Embryonic facial prominence (tissue), 1 donor: ENCODE measurements at regions not wholly inside any gene's neighbourhood (a gene's known extent, or its start where the extent isn't known, plus 50 kb on each side); places are given as distances from the start of the nearest gene placed in this dataset.

Experiments used
- DNase-seq: peaks from one replicate; pipeline ENCODE4 v3.0.0-alpha.2; 2016; ENCODE audit errors: extremely low spot score

DNA sequence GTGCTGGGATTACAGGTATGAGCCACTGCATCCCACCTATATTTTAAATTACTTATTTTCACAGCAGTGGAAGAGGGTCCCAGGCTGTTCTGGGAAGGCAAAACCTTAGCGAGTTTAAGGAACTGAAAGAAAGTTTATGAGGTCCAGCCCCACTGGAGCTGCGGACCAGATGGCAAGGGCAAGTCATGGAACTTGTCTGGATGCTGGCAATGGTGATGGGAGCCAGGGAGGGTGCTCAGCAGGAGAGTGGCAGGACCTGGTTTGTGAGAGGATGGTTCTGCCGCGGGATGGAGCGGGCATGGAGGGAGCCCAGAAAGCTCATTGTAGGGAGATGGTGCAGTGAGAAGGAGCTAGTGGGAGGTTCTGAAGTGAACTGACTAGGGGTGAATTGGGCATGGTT lies 50.6 kb upstream of the SLC45A1 start:
- DNase-seq, result no peak

- no peak for DNase-seq
Observed at GRCh38 chr1:8266436-8267165, 51.3 kb upstream of the SLC45A1 start.

- DNase-seq, result no peak
Observed at GRCh38 chr1:8263791-8264190, 54.1 kb upstream of the SLC45A1 start.

DNA sequence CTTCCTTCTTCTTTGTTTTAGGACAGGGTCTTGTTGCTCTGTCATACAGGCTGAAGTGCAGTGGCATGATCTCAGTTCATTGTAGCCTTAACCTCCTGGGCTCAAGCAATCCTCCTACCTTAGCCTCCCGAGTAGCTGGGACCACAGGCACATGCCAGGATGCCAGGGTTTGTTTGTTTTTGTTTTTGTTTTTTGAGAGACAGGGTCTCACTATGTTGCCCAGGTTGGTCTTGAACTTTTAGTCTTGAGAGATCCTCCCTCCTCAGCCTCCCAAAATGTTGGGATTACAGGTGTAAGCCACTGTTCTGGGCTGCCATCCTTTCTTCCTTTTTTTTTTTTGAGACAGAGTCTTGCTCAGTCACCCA lies 56.5 kb upstream of the SLC45A1 start:
- no peak for DNase-seq

DNA sequence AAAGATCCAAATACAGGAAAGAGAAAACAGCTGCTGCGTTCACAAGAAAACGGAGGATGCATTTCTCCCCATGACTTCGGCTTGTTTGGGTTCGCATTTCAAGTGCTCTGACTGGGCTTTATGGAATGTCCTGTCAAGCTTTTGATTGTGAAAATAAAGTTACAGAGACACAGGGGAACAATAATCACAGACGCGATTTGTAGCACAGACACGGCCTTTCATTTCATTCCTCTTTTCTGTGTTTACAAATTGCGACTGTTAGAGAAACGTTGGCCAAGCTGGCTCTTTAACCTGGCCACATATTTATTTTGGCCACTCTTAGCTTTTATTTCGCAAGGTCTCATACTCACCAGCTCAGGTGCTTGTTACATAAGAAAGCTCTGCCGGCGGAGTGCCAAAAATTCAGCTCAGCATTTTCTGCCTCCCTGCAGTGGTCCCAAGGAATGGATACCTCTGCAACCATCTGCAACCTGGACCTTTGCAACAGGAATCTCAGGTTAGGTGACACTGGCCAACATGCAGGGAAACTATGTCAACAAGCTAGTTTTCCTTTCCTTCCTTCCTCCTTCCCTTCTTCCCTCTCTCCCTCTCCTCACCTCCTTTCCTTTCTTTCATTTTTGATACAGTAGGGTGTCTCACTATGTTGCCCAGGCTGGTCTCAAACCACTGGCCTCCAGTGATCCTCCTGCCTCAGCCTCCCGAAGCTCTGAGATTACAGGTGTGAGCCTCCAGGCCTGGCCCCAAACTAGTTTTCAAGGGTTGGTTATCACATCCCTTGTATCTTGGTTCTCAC lies 58.2 kb upstream of the SLC45A1 start:
- DNase-seq, result no peak

DNA sequence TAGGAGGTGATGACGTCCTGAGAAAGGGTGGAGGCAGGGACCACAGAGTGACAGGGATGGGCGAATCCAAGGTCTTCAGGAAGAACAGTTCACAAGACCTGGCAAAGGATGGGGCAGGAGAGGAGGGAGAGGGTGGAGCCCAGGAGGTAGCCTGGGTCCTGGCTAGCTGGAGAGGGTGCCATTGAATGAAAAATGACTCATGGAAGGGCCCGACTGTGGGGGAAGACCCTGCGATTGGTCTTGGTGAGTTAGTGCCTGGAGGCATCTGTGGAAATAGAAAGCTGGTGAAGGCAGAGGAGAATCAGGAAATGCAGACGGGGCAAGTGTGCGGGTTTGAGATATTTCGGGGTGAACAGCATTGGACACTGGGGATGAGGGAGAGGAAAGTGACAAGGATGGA lies 60.3 kb upstream of the SLC45A1 start:
- DNase-seq, result no peak

DNA sequence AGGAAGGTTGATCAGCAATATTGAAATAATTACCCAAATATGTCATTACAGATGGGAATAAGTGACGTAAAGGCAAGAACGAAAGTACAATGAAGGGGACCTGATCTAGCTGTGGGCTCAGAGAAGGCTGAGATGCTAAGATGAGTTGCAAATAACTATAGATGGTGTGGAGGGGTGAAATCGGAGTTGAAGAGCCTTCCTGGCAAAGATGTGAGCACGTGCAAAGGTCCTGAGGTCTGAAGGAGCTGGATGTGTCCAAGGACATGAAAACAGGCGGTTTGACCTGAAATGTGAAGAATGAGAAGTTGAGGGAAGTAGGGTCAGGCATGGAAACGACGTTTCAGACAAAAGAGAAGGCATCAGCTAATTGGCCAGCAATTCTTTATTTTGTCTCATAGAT lies 61.6 kb upstream of the SLC45A1 start:
- no peak for DNase-seq

- no peak for DNase-seq
Observed at GRCh38 chr1:8255712-8256111, 62.2 kb upstream of the SLC45A1 start.

GRCh38 chr1:8252266-8252951 lies 65.5 kb upstream of the SLC45A1 start:
- no peak for DNase-seq

GRCh38 chr1:8251635-8252034 lies 66.3 kb upstream of the SLC45A1 start:
- no peak for DNase-seq

DNA sequence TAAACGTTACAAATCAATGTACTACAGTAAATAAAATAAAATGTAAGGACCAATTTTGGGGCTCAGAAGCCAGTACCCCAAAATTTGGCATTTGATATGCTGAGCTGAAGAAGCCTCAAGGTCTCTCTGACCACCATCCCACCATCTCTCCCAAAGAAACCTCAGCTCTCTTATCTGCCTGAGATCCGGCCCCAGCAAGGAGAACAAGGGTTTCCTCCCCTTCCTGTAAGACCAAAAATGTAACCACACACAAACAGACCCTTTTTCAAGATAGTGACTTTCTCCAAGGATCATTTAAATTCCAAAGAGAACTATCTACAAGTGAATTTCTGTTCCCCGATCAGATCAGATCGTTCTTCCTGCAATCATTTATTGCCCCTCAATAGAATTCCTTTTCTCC lies 68.1 kb upstream of the SLC45A1 start:
- no peak for DNase-seq

DNA sequence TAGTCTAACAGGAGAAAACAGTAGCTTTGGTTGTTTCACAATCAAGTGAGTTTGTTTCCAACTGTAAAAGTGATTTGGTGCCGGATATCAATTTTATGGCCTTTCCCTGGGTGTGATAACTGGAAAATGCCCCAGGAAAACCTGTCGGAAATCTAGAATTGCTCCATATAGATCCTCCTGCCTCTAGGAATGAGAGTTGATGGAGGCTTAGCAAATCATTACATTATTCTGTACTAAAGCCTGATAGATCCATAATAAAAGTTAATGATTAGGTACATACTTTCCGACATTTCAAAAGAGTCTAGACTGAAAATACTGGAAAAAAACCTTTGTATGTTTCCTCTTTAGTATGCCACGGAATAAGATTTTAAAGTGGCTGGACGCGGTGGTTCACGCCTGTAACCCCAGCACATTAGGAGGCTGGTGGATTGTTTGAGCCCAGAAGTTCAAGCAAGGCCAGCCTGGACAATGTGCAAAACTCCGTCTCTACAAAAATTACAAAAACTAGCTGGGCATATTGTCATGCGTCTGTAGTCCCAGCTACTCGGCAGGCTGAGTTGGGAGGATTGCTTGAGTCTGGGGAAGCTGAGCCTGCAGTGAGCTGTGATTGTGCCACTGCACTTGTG lies 70.0 kb upstream of the SLC45A1 start:
- no peak for DNase-seq

GRCh38 chr1:8244304-8244703 lies 73.6 kb upstream of the SLC45A1 start:
- DNase-seq, result no peak

DNA sequence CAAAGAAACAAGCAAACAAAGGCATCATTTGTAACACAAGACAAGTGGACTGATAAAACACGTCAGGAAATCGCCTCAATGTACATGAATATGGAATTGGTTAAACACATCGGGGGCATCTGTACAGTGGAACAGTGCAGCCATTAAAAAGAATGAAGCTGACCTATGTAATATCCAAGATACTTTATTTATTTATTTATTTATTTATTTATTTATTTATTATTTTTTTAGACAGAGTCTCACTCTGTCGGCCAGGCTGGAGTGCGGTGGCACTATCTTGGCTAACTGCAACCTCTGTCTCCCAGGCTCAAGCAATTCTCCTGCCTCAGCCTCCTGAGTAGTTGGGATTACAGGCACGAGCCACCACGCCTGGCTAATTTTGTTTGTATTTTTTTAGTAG lies 75.4 kb upstream of the SLC45A1 start:
- no peak for DNase-seq

GRCh38 chr1:8241417-8242014 lies 76.4 kb upstream of the SLC45A1 start:
- no peak for DNase-seq

DNA sequence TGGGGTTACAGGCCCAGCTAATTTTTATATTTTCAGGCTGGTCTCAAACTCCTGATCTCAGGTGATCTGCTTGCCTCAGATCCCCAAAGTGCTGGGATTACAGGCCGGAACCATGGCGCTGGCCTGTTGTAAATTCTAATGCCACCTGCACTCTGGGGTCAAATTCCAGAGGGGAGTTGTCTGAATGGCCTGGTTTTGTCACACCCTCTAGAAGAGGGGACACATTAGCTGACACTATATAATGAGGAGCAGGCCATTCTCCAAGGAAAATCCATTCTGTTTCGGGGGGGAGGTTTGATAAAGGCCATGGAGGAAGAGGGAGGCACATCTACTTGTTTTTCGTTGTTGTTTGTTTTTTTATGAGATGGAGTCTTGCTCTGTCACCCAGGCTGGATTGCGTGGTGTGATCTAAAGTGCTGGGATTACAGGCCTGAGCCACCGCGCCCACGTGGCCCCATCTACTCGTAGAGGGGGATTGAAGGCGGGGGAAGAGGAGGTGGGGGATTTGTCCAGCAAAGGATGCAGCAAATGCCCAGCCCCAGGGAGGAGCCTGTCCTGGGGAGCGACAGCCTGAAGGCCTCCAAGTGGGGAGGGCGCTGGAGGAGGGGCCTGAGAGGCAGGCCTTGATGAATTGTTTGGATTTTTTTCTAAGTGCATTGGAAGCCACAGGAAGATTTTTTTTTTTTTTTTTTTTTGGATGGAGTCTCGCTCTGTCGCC lies 78.4 kb upstream of the SLC45A1 start:
- DNase-seq, result no peak

- DNase-seq, result no peak
Observed at GRCh38 chr1:8239039-8239305, 78.9 kb upstream of the SLC45A1 start.

GRCh38 chr1:8238141-8239038 lies 79.5 kb upstream of the SLC45A1 start:
- DNase-seq, result no peak

- DNase-seq, result no peak
Observed at GRCh38 chr1:8232036-8232757, 85.7 kb upstream of the SLC45A1 start.

GRCh38 chr1:8230292-8230621 lies 87.7 kb upstream of the SLC45A1 start:
- DNase-seq, result no peak
